ENCODE measurements at regions not wholly inside any gene's neighbourhood (a gene's known extent, or its start where the extent isn't known, plus 50 kb on each side); places are given as distances from the start of the nearest gene placed in this dataset.

- H2BK15ac ChIP-seq (ENCODE audit: low read depth, low read length) = no peak overlapping the region
- H2BK5ac ChIP-seq (ENCODE audit: insufficient read length, low read length) = no peak overlapping the region
- no peak overlapping the region for H4K5ac ChIP-seq (ENCODE audit: insufficient read length, low read depth, low read length)
- H3K27me3 Mint-ChIP-seq (ENCODE audit: low read depth) = no peaks in the 10 kb centered on the region
- TF ChIP-seq CTCF (conservative IDR thresholded peaks at IDR 0.05) = no peak
- DNase-seq = no peak
- no peak overlapping the region for H3K9ac ChIP-seq (ENCODE audit: extremely low read depth, insufficient read length, low read length)
- no peaks in the 10 kb centered on the region for H3K36me3 Mint-ChIP-seq (ENCODE audit: insufficient read depth in 1 of 3, low read depth in 3 of 3)
- H3K79me1 ChIP-seq (ENCODE audit: insufficient read depth, low read depth, low read length, poor library complexity, severe bottlenecking) = no peaks in the 10 kb centered on the region
- H2BK20ac ChIP-seq (ENCODE audit: low read depth, low read length, poor library complexity, severe bottlenecking) = no peak overlapping the region
- no peak overlapping the region for H4K91ac ChIP-seq (ENCODE audit: insufficient read length, low read depth, low read length)
- no peaks in the 10 kb centered on the region for H3K9me3 ChIP-seq (ENCODE audit: control insufficient read depth, low read depth, low read length)
- H3K4ac ChIP-seq (ENCODE audit: low read depth, low read length) = no peak overlapping the region
- H3T11ph ChIP-seq (ENCODE audit: low read length) = no peak overlapping the region
- no peak overlapping the region for H3K23ac ChIP-seq (ENCODE audit: insufficient read length, low read depth, low read length)
- H3K4me1 ChIP-seq (ENCODE audit: insufficient read depth, low read length) = no peaks in the 10 kb centered on the region; the same call in 1 of the 2 replicates
- H3K14ac ChIP-seq (ENCODE audit: insufficient read depth, low read length) = no peak overlapping the region
- H3K4me3 Mint-ChIP-seq = no peak overlapping the region
- H4K20me1 ChIP-seq (ENCODE audit: control insufficient read depth, insufficient read depth, insufficient read length) = no peaks in the 10 kb centered on the region
- no peaks in the 10 kb centered on the region for H3K23me2 ChIP-seq (ENCODE audit: insufficient read length, low read depth, low read length, poor library complexity, severe bottlenecking)
- no CpG with 5 or more reads among the region's 2 CpGs for WGBS (ENCODE audit: extremely low coverage, insufficient read length, low lambda C conversion rate)
- no peaks in the 10 kb centered on the region for H3K27me3 ChIP-seq (ENCODE audit: insufficient read depth, low read length)
- no peak overlapping the region for H3K27ac Mint-ChIP-seq
- H3K9me3 Mint-ChIP-seq = no peaks in the 10 kb centered on the region
- no peaks in the 10 kb centered on the region for H3K79me2 ChIP-seq (ENCODE audit: insufficient read depth, low read length)
- H2AK5ac ChIP-seq (ENCODE audit: insufficient read length, low read length) = no peak overlapping the region
- H4K8ac ChIP-seq (replicated peaks; ENCODE audit: insufficient read length, low read depth, low read length) = no peak overlapping the region
- H2BK12ac ChIP-seq (ENCODE audit: insufficient read length, low read depth, low read length) = no peak overlapping the region
- H3K56ac ChIP-seq (ENCODE audit: insufficient read length, low read depth, low read length) = no peak overlapping the region
- H3K4me1 Mint-ChIP-seq = peaks cover 5 to 7% of the 10 kb centered on the region in 2 experiments
- H3K27ac ChIP-seq (ENCODE audit: insufficient read length, low read depth, low read length) = no peak overlapping the region
- H3K4me2 ChIP-seq (ENCODE audit: insufficient read depth, insufficient read length, low read length) = no peak overlapping the region
- no peak overlapping the region for H2BK120ac ChIP-seq (ENCODE audit: low read depth, low read length, poor library complexity, severe bottlenecking)
- no peak overlapping the region for H2AFZ ChIP-seq (ENCODE audit: low read length)
- no peak overlapping the region for H3K18ac ChIP-seq (ENCODE audit: insufficient read length, low read depth, low read length)
Measured at GRCh38 chr1:113333056-113333455, 57.3 kb upstream of the MAGI3 start.
